Activated CD4-positive, alpha-beta memory T cell treated with anti-CD3 and anti-CD28 coated beads for 36 hours (primary cell): ENCODE measurements at regions not wholly inside any gene's neighbourhood (a gene's known extent, or its start where the extent isn't known, plus 50 kb on each side); places are given as distances from the start of the nearest gene placed in this dataset.

Experiments used
- CTCF ChIA-PET: fragments of 350-600 bp; sonication (Branson Sonifier 250); formaldehyde crosslinking; loops from one replicate; lab custom pipeline; 2021; ENCODE audit warnings: antibody characterized with exemption, inconsistent platforms; lab: Charles Lee
- POLR2A ChIA-PET: fragments of 350-600 bp; sonication (Branson Sonifier 250); formaldehyde crosslinking; loops from one replicate; lab custom pipeline; 2021; ENCODE audit warnings: antibody characterized with exemption; lab: Charles Lee
- DNase-seq: peaks from one replicate; pipeline ENCODE4 v3.0.0-alpha.2; 2020
- H3K27ac Mint-ChIP-seq: one replicate; pipeline ENCODE4 v1.8.0; 2021; ENCODE audit warnings: mixed read lengths
- H3K27me3 Mint-ChIP-seq: one replicate; pipeline ENCODE4 v1.8.0; 2021; ENCODE audit warnings: mixed read lengths
- H3K36me3 Mint-ChIP-seq: one replicate; pipeline ENCODE4 v1.8.0; 2021; ENCODE audit warnings: mixed read lengths
- H3K4me1 Mint-ChIP-seq: one replicate; pipeline ENCODE4 v1.8.0; 2021; ENCODE audit warnings: low read depth, mixed read lengths
- H3K4me3 Mint-ChIP-seq: one replicate; pipeline ENCODE4 v1.8.0; 2021; ENCODE audit warnings: mild to moderate bottlenecking, mixed read lengths
- H3K9me3 Mint-ChIP-seq: one replicate; pipeline ENCODE4 v1.8.0; 2021; ENCODE audit warnings: mixed read lengths
- intact Hi-C: fragments of 100-400 bp; cut with micrococcal nuclease; formaldehyde crosslinking; loops from one replicate; pipeline ENCODE4 v1.15.1; 2023

DNA sequence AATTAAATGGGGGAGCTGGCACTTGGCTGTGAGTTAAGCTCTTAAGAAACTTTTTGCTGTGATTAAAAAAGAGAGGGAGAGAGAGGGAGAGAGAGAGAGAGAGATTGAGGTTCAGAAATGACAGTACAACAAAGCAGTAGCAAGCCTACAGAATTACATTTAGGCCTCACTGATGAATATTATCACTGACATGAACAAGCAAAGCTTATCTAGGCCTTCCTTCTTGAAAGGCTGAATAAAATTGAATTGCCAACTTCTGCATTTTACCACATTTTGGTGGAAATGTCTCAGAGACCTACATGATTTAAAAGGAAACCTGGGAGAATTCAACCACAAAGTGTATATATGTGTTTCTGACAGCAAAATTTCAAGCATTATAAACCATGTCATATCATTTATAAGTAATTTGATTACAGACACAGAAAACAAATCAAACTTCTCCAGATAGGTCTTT is 530.8 kb downstream of the SOX2 start:
- Mint-ChIP-seq H3K27me3 (no peaks in the 10 kb centered on the region), H3K27ac (no peak overlapping the region), H3K36me3 (no peaks in the 10 kb centered on the region), H3K4me3 (no peak overlapping the region), H3K4me1 (no peaks in the 10 kb centered on the region), H3K9me3 (no peaks in the 10 kb centered on the region)
- intact Hi-C loops: no loop called here
- CTCF ChIA-PET: no interaction called here
- POLR2A ChIA-PET: no interaction called here
- no peak for DNase-seq

DNA sequence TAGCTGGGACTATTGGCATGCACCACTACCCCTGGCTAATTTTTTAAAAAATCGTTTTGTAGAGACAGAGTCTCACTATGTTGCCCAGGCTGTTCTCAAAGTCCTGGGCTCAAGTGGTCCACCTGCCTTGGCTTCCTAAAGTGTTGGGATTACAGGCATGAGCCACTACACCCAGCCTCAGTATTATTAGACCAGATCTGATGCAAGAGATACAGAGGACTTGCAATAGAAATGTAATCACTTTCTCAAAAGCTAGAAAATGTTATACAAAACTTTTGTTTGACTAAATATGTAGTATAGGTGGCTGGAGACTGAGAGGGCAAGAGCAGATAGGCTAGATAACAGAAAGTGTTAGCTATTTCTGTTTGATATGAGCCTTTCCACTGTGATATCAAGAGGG is 531.9 kb downstream of the SOX2 start:
- Mint-ChIP-seq H3K27me3 (no peaks in the 10 kb centered on the region), H3K36me3 (no peaks in the 10 kb centered on the region), H3K27ac (no peak overlapping the region), H3K4me1 (no peaks in the 10 kb centered on the region), H3K4me3 (no peak overlapping the region), H3K9me3 (peaks cover 2% of the 10 kb centered on the region)
- CTCF ChIA-PET: no interaction called here
- POLR2A ChIA-PET: no interaction called here
- DNase-seq: no peak
- intact Hi-C loops: no loop called here

DNA sequence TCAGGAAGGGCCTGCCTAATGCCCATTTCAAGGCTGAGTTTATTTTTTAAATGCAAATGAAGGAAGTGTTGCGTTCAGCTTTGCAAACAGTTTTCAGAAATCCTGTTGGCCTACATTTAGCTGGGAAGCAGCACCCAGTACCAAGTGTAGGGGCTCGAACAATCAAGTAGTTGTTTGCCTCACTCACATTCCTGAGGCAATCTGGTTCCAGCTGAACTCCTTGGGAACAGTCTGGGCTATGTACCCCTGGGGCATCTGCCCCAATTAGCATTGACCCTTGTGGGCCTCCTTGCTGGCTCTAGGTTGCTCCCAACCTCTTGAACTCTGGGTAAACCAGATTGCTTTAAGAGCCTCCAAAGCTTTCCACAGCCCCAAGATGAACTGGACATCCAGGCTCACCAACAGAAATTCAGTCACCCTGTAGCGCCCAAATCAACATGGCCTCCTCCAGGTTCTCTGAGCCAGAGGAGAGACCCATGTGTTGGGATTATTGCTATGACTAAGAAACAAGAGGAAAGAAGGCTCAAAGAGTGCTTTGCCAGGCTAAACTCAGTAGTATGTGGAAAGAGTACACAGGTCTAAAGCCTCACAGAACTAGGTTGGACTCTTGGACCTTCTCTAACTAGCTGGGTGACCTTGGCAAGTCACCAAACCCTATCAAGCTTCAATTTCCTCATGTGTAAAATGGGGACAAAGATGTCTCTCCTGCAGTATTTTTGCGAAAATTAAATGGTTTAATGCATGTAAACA is 532.7 kb downstream of the SOX2 start:
- no peak for DNase-seq
- Mint-ChIP-seq H3K9me3 (peaks cover 2% of the 10 kb centered on the region), H3K4me1 (no peaks in the 10 kb centered on the region), H3K4me3 (no peak overlapping the region), H3K27ac (no peak overlapping the region), H3K36me3 (no peaks in the 10 kb centered on the region), H3K27me3 (no peaks in the 10 kb centered on the region)
- POLR2A ChIA-PET: no interaction called here
- CTCF ChIA-PET: no interaction called here
- intact Hi-C loops: no loop called here

DNA sequence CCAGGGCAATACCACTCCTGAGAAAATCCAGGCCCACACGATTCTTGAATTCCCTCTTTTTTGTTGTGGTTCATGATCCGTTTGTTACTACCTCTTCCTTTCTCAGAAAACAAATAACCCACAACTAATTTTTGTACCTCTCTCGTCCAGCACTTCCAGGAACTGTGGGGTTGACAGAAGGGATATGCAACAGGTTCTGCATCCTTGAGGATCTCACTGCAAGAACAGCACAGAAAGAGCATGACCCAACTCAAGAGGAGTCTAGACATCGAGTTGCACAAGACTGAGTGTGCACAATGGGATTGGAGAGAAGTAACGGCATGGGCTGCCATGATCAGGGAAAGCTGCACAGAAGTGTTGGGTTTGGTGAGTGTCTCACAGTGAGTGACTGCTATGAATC is 533.3 kb downstream of the SOX2 start:
- intact Hi-C loops: no loop called here
- Mint-ChIP-seq H3K27ac (no peak overlapping the region), H3K27me3 (no peaks in the 10 kb centered on the region), H3K9me3 (peaks cover 2% of the 10 kb centered on the region), H3K36me3 (no peaks in the 10 kb centered on the region), H3K4me3 (no peak overlapping the region), H3K4me1 (no peaks in the 10 kb centered on the region)
- DNase-seq: no peak
- CTCF ChIA-PET: no interaction called here
- POLR2A ChIA-PET: no interaction called here

DNA sequence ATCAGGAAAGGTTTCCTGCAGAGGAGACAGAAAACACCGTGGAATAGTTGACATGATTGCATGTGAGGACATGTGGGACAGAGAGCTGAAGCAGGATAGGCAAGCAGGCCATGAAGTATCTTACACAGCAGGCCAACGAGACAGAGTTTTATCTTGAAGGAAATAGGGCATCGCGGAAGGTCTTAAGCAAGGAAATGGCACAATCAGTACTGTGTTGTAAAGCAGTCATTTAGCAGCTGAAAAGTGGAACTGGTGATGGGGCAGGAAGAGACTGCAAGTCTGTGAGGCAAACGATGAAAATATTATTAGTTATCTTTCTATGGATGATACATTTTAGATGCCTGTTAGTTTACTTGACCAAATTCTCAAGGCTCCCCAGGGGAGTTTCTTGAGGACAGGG is 535.1 kb downstream of the SOX2 start:
- Mint-ChIP-seq H3K36me3 (no peaks in the 10 kb centered on the region), H3K9me3 (peaks cover 2% of the 10 kb centered on the region), H3K4me1 (no peaks in the 10 kb centered on the region), H3K27ac (no peak overlapping the region), H3K4me3 (no peak overlapping the region), H3K27me3 (no peaks in the 10 kb centered on the region)
- CTCF ChIA-PET: interaction anchor here (0.7 kb wide), 1 partner anchor 28 kb away, joined by 3 read pairs; no protein-coding TSS in a partner anchor
- POLR2A ChIA-PET: no interaction called here
- intact Hi-C loops: no loop called here
- no peak for DNase-seq

DNA sequence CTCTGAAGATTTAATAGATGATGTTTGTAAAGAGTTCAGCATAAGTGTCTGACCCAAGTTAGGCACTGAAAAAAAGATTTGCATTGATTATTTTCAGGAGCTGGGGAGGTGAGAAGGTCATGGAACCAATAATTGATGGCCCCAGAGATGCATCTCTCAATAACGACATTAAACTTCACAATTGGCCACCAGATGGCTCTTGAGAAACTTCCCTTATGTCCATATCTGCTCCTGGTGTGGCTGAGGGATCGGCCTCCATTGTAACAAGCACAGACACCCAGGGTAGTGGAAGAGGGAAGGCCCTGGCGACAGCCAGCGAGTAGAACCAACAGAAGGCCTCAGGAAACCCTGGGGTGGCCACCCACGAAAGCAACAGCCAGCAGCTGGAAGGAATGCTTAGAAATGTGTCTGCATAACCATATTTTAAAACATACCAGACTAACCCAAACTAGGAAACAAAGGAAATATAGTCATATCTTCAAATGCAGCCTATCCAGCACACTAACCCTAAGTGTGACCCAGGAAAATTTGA is 536.7 kb downstream of the SOX2 start:
- Mint-ChIP-seq H3K27ac (no peak overlapping the region), H3K9me3 (peaks cover 2% of the 10 kb centered on the region), H3K27me3 (no peaks in the 10 kb centered on the region), H3K4me3 (no peak overlapping the region), H3K36me3 (no peaks in the 10 kb centered on the region), H3K4me1 (no peaks in the 10 kb centered on the region)
- DNase-seq: no peak
- ChIA-PET CTCF (interaction anchor here (1.5 kb wide), 1 partner anchor 435 kb away, joined by 3 read pairs; no protein-coding TSS in a partner anchor), POLR2A (no interaction called here)
- intact Hi-C loops: no loop called here

DNA sequence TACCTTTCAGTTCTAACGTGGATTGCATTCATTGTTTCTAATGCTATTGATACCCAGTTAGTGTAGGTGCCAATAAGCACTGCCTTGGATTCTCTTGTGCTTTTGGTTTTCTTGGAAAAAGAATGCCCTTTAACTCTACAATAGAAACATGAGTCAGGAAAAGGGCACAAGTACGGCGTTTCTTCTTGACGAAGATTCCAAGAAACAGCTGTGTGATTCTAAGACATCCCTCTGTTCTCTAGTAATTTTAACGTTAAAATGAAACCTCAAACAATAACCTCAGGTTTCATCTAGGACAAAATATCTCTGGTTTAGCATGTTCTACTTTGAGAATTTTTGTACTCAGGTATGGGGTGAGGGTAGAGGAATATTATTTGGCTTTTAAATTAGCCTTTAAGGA is 540.5 kb upstream of the ATP11B start:
- ChIA-PET POLR2A (no interaction called here), CTCF (no interaction called here)
- Mint-ChIP-seq H3K4me1 (no peaks in the 10 kb centered on the region), H3K27ac (no peak overlapping the region), H3K36me3 (no peaks in the 10 kb centered on the region), H3K9me3 (peaks cover under 1% of the 10 kb centered on the region), H3K4me3 (no peak overlapping the region), H3K27me3 (no peaks in the 10 kb centered on the region)
- intact Hi-C loops: no loop called here
- no peak for DNase-seq

DNA sequence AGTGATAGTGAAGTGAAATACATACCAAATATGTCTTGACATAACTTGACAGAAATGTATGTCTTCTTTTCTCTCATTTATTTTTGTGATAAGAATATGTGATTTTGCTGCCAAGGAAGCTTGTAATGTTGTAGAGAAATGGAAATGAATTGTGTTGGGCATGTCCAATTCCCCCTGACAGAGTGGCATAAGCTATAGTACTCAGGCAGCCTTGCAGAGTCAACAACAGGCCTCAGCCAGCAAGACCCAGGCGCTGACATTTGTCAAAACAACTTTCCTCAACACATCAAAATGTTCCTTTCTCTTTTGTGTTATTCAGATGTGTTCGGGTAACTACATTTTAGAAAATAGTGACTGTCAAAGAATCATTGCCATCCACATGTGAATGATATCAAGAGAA is 538.1 kb upstream of the ATP11B start:
- no peak for DNase-seq
- H3K9me3 Mint-ChIP-seq: no peaks in the 10 kb centered on the region
- H3K27me3 Mint-ChIP-seq: no peaks in the 10 kb centered on the region
- ChIA-PET CTCF (no interaction called here), POLR2A (no interaction called here)
- no peaks in the 10 kb centered on the region for H3K4me1 Mint-ChIP-seq
- no peak overlapping the region for H3K27ac Mint-ChIP-seq
- no peak overlapping the region for H3K4me3 Mint-ChIP-seq
- no peaks in the 10 kb centered on the region for H3K36me3 Mint-ChIP-seq
- intact Hi-C loops: no loop called here

DNA sequence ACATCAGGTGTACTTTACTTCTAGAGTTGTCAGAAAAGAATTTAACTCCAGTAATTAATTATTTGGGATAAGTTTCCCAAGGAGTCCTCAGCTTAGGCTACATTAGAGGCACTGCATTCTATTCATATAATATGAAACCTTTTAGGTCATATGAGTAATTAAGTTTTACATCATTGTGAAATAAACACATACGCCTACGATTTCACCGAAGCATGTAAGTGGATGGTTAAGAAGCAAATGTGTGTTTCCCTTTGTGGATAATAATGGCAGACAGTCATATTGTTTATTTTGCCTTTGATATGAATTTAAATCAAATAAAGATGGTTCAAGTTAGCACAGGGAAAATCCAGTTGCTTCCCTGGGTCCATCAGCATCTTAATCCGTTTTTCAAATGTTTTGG is 535.9 kb upstream of the ATP11B start:
- intact Hi-C loops: no loop called here
- Mint-ChIP-seq H3K9me3 (no peaks in the 10 kb centered on the region), H3K27ac (no peak overlapping the region), H3K4me1 (no peaks in the 10 kb centered on the region), H3K4me3 (no peak overlapping the region), H3K27me3 (no peaks in the 10 kb centered on the region), H3K36me3 (no peaks in the 10 kb centered on the region)
- DNase-seq: no peak
- ChIA-PET POLR2A (no interaction called here), CTCF (no interaction called here)

DNA sequence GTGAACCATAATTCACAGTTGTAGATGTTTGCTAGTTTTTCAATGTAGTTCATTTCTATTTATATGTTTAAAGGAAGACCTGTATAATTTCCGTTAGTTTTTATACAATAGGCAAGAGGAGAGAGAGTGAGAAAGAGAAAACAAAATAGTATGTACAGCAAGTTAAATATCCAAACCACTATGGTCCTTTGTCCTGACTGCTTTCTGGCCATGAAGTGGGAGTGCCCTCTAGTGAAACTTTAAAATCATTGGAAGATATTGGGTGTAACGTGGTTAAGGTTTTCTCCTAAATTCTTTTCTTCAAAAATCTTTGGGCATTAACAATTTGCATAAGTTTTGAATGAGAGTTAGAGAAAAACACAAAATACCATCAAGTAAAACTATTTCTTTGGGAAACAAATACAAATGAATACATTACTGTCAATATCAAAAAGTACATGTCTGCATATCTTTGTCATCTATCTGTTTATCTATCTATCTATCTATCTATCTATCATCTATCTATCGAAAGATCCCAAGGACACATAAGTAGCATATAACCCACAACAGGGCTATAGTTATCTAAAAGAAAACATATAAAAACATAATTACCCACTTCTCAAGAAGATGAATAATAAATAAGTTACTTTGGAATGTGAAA is 534.6 kb upstream of the ATP11B start:
- DNase-seq: no peak
- POLR2A ChIA-PET: no interaction called here
- Mint-ChIP-seq H3K9me3 (no peaks in the 10 kb centered on the region), H3K27ac (no peak overlapping the region), H3K4me3 (no peak overlapping the region), H3K36me3 (no peaks in the 10 kb centered on the region), H3K27me3 (no peaks in the 10 kb centered on the region), H3K4me1 (no peaks in the 10 kb centered on the region)
- CTCF ChIA-PET: no interaction called here
- intact Hi-C loops: no loop called here

DNA sequence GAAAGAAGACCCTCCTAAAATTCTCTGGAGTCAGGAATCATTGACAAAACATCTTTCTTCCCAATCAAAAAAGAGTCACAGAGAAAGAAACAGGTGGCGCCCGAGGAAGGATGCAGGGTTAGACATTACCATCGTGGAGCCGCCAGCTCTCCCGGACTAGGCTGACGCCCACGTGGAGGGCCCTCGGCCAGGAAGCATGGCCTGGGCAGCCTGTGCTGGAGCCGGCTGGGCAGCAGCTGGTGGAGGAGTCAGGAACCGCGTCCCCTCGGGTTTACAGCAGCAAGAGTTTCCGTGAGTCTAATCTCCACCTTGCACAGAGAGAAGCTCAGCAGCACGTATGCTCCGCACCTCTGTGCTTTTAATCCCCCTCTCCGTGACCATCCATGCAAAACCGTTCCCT is 533.7 kb upstream of the ATP11B start:
- Mint-ChIP-seq H3K4me3 (no peak overlapping the region), H3K36me3 (no peaks in the 10 kb centered on the region), H3K9me3 (no peaks in the 10 kb centered on the region), H3K4me1 (no peaks in the 10 kb centered on the region), H3K27me3 (no peaks in the 10 kb centered on the region), H3K27ac (no peak overlapping the region)
- intact Hi-C loops: no loop called here
- ChIA-PET CTCF (no interaction called here), POLR2A (no interaction called here)
- DNase-seq: no peak

DNA sequence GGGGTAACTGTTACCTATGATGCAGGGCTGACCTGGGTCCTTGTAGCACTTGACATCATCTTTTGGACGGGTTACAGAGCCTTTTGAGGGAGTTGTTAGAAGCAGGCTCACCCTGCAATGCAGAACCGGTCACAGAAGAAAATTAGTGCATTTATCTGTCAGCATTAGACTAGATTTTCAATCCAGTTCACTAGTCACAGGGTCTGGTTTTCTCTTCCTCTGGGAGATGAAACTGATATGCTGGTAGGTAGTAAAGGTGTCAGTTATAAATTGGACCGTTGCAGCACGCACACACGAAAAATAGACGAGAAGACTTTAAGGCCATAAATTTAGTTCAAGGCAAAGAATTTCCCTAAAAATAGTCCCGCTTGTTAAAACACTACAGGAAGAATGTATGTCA is 532.3 kb upstream of the ATP11B start:
- intact Hi-C loops: no loop called here
- Mint-ChIP-seq H3K27ac (no peak overlapping the region), H3K4me3 (no peak overlapping the region), H3K4me1 (no peaks in the 10 kb centered on the region), H3K36me3 (no peaks in the 10 kb centered on the region), H3K27me3 (no peaks in the 10 kb centered on the region), H3K9me3 (no peaks in the 10 kb centered on the region)
- ChIA-PET POLR2A (no interaction called here), CTCF (no interaction called here)
- DNase-seq: no peak

DNA sequence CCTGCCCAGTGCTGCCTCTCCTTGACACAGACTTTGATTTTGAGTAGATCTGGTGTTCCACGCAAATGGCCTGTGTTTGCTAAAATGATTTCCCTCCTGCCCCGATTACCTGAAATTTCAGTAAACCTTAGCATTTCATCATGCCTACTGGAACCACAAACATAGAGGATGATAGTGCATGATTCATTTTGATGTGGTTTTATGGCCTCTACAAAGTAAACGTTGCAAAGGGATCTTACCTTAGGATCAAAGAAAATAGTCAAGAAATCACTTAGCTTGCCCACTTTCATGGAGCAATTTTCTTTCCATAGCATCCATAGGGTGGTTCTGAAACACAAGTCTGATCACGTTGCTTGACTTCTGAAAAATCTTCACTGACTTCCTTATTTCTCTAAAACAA is 524.6 kb upstream of the ATP11B start:
- no peak for DNase-seq
- no peaks in the 10 kb centered on the region for H3K27me3 Mint-ChIP-seq
- H3K27ac Mint-ChIP-seq: no peak overlapping the region
- CTCF ChIA-PET: no interaction called here
- H3K4me1 Mint-ChIP-seq: no peaks in the 10 kb centered on the region
- no peaks in the 10 kb centered on the region for H3K36me3 Mint-ChIP-seq
- no peak overlapping the region for H3K4me3 Mint-ChIP-seq
- intact Hi-C loops: no loop called here
- POLR2A ChIA-PET: no interaction called here
- H3K9me3 Mint-ChIP-seq: no peaks in the 10 kb centered on the region
